ENCODE measurements at regions not wholly inside any gene's neighbourhood (a gene's known extent, or its start where the extent isn't known, plus 50 kb on each side); places are given as distances from the start of the nearest gene placed in this dataset.

- DNase-seq (ENCODE audit: low read depth in 2 of 2): no peak
These were observed 51.9 kb upstream of the GNAT3 start for GRCh38 chr7:80563561-80564327.

GRCh38 chr7:80565554-80565953, 53.7 kb upstream of the GNAT3 start:
- no peak for DNase-seq (ENCODE audit: low read depth in 2 of 2)

DNA sequence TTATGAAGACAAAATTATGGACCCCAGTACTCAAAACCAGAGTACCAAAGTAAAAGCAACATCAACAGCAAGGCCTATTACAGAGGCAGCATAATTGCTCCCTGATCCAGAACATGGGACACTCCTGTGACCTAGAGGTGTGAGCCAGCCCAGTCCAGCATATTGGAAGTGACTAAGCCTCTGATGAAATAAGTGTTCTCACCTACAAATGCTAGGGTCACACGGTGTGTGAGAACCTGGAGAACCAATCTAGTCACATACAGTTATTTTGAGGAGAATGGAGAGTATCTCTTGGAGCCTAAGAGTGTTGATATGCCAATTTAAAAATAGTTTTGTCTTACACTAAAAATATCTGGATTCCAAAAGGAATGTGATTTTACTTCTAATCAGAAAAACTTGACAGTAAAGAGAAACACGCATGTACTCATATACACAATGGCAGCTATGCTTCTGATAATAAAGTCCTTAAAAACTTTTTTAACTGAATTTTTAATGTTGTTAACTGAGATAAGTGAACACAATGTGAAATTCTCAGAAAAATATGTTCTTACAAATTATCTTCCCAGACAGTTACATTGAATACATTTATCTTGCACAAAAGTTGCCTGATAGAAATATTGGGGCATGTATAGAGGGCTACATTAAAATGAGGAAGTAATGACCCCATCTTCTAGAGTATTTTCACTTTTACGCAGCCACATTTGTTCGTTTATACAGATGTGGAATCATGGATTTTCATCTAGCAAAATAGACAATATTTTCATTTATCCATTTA, 56.8 kb upstream of the CD36 start:
- DNase-seq (ENCODE audit: low read depth in 2 of 2): peak in 1 of 2 donors; percentile 24

- DNase-seq (ENCODE audit: low read depth in 2 of 2): no peak
These were observed 54.5 kb upstream of the CD36 start for GRCh38 chr7:80583901-80584300.

- DNase-seq (ENCODE audit: low read depth in 2 of 2): no peak
These were observed 53.7 kb upstream of the CD36 start for GRCh38 chr7:80584778-80585177.

GRCh38 chr7:80587538-80587937, 50.9 kb upstream of the CD36 start:
- no peak for DNase-seq (ENCODE audit: low read depth in 2 of 2)

- DNase-seq (ENCODE audit: low read depth in 2 of 2): no peak
These were observed 49.9 kb upstream of the CD36 start for GRCh38 chr7:80588591-80588990.
